Loucy (cell line): ENCODE measurements at regions not wholly inside any gene's neighbourhood (a gene's known extent, or its start where the extent isn't known, plus 50 kb on each side); places are given as distances from the start of the nearest gene placed in this dataset.

Experiments
- H2AFZ ChIP-seq: fragments of 200-600 bp; sonication (generic); 2 replicates; pipeline ENCODE4 v1.6.0; 2016; ENCODE audit warnings: antibody characterized with exemption, mild to moderate bottlenecking, low read length, moderate library complexity
- H3F3A ChIP-seq: fragments of 200-600 bp; 2 replicates; pipeline ENCODE4 v1.6.0; 2016; ENCODE audit warnings: antibody characterized with exemption, low read depth, mild to moderate bottlenecking
- H3K27me3 ChIP-seq: fragments of 200-600 bp; sonication (generic); 2 replicates; pipeline ENCODE4 v1.6.1; 2014; ENCODE audit warnings: low read length, mild to moderate bottlenecking; ENCODE audit not compliant: insufficient read depth, poor library complexity, severe bottlenecking
- H3K36me3 ChIP-seq: fragments of 200-600 bp; sonication (generic); 2 replicates; pipeline ENCODE4 v1.6.1; 2016; ENCODE audit warnings: low read length; ENCODE audit not compliant: insufficient read depth
- H3K4me1 ChIP-seq: fragments of 200-600 bp; sonication (generic); 2 replicates; pipeline ENCODE4 v1.5.1; 2014; ENCODE audit warnings: low read length, mild to moderate bottlenecking; ENCODE audit not compliant: insufficient read depth, poor library complexity, severe bottlenecking
- H3K4me2 ChIP-seq: fragments of 200-600 bp; sonication (generic); 2 replicates; pipeline ENCODE4 v1.6.0; 2014; ENCODE audit warnings: antibody characterized with exemption, low read length, low read depth, mild to moderate bottlenecking; ENCODE audit not compliant: poor library complexity, severe bottlenecking
- H3K4me3 ChIP-seq: fragments of 200-600 bp; sonication (generic); 2 replicates; pipeline ENCODE4 v1.5.1; 2014; ENCODE audit warnings: low read length, mild to moderate bottlenecking, mixed read lengths; ENCODE audit not compliant: poor library complexity, severe bottlenecking
- H3K79me2 ChIP-seq: fragments of 200-600 bp; sonication (generic); 2 replicates; pipeline ENCODE4 v1.6.1; 2014; ENCODE audit warnings: low read length; ENCODE audit not compliant: insufficient read depth
- H3K9ac ChIP-seq: fragments of 200-600 bp; sonication (generic); 2 replicates; pipeline ENCODE4 v1.6.0; 2014; ENCODE audit warnings: mild to moderate bottlenecking, low read depth, low read length, moderate library complexity; ENCODE audit not compliant: poor library complexity, severe bottlenecking
- H3K9me2 ChIP-seq: fragments of 200-600 bp; sonication (generic); replicated peaks from 2 replicates; pipeline ENCODE4 v1.6.1; 2016; ENCODE audit warnings: low read depth, low read length, mixed read lengths
- H3K9me3 ChIP-seq: fragments of 200-600 bp; sonication (generic); 2 replicates; pipeline ENCODE4 v1.6.1; 2014; ENCODE audit warnings: mild to moderate bottlenecking, antibody characterized with exemption, low read length, low read depth; ENCODE audit not compliant: insufficient read depth
- H4K20me1 ChIP-seq: fragments of 200-600 bp; sonication (generic); 2 replicates; pipeline ENCODE4 v1.6.0; 2014; ENCODE audit warnings: antibody characterized with exemption, low read length, mild to moderate bottlenecking; ENCODE audit not compliant: insufficient read depth, poor library complexity, severe bottlenecking
- CTCF ChIP-seq: fragments of 200-600 bp; sonication (generic); conservative IDR thresholded peaks from 2 replicates; pipeline ENCODE4 v1.5.1; 2014; ENCODE audit warnings: mild to moderate bottlenecking, antibody characterized with exemption, low read length
- EZH2phosphoT487 ChIP-seq: fragments of 200-600 bp; IDR thresholded peaks from 2 replicates; pipeline ENCODE4 v1.6.1; 2018; ENCODE audit warnings: antibody characterized with exemption, mild to moderate bottlenecking, moderate library complexity, borderline replicate concordance

- H3K4me2 ChIP-seq, result no peak overlapping the region
- no peak overlapping the region for H2AFZ ChIP-seq
- H3K9me2 ChIP-seq, result no peaks in the 10 kb centered on the region
- no peaks in the 10 kb centered on the region for H3K36me3 ChIP-seq
- H3K4me1 ChIP-seq, result no peaks in the 10 kb centered on the region
- no peak overlapping the region for H3K9ac ChIP-seq
- no peaks in the 10 kb centered on the region for H3K27me3 ChIP-seq
- H3K9me3 ChIP-seq, result no peaks in the 10 kb centered on the region
- no peak overlapping the region for H3K4me3 ChIP-seq
- no peaks in the 10 kb centered on the region for H4K20me1 ChIP-seq
- TF ChIP-seq CTCF (no peak), EZH2phosphoT487 (no peak)
- no peaks in the 10 kb centered on the region for H3K79me2 ChIP-seq
- no peaks in the 10 kb centered on the region for H3F3A ChIP-seq
Measured at GRCh38 chr2:211061612-211062296, 505.4 kb downstream of the CPS1 start.

- Histone ChIP-seq H3K4me1 (no peaks in the 10 kb centered on the region), H4K20me1 (no peaks in the 10 kb centered on the region), H3F3A (no peaks in the 10 kb centered on the region), H3K4me2 (no peak overlapping the region), H3K4me3 (no peak overlapping the region), H3K9ac (no peak overlapping the region), H3K79me2 (no peaks in the 10 kb centered on the region), H2AFZ (no peak overlapping the region), H3K9me3 (no peaks in the 10 kb centered on the region), H3K27me3 (no peaks in the 10 kb centered on the region), H3K36me3 (no peaks in the 10 kb centered on the region), H3K9me2 (no peaks in the 10 kb centered on the region)
- no peak for TF ChIP-seq EZH2phosphoT487
- no peak for TF ChIP-seq CTCF
Measured at GRCh38 chr2:211062297-211062612, 505.9 kb downstream of the CPS1 start.

- no peak overlapping the region for H3K9ac ChIP-seq
- no peak overlapping the region for H2AFZ ChIP-seq
- H3K4me1 ChIP-seq, result no peaks in the 10 kb centered on the region
- no peaks in the 10 kb centered on the region for H3F3A ChIP-seq
- H3K4me3 ChIP-seq, result no peak overlapping the region
- H3K9me2 ChIP-seq, result no peaks in the 10 kb centered on the region
- no peaks in the 10 kb centered on the region for H4K20me1 ChIP-seq
- TF ChIP-seq EZH2phosphoT487 (no peak), CTCF (no peak)
- no peaks in the 10 kb centered on the region for H3K9me3 ChIP-seq
- H3K4me2 ChIP-seq, result no peak overlapping the region
- no peaks in the 10 kb centered on the region for H3K27me3 ChIP-seq
- no peaks in the 10 kb centered on the region for H3K36me3 ChIP-seq
- H3K79me2 ChIP-seq, result no peaks in the 10 kb centered on the region
Measured at GRCh38 chr2:211067029-211067428, 510.6 kb downstream of the CPS1 start.
